Upper lobe of left lung (tissue), 4 donors: ENCODE measurements at regions not wholly inside any gene's neighbourhood (a gene's known extent, or its start where the extent isn't known, plus 50 kb on each side); places are given as distances from the start of the nearest gene placed in this dataset.

Source experiments
- EP300 ChIP-seq, 4 donors: sonication (generic); formaldehyde crosslinking; IDR thresholded peaks; one replicate each; pipeline ENCODE4 v1.5.1; 2017; ENCODE audit warnings: antibody characterized with exemption in 4 of 4, control low read depth in 2 of 4
- POLR2A ChIP-seq, 4 donors: fragments of 450-650 bp; IDR thresholded peaks; one replicate each; pipeline ENCODE4 v1.5.1; 2016 to 2017; ENCODE audit warnings: antibody characterized with exemption in 4 of 4, mild to moderate bottlenecking in 2 of 4
- TF ChIP-seq, protein P1 (sequence below), 6 experiments: fragments of 450-650 bp in 4 of 6; fragments of 200-600 bp in 2 of 6; sonication (generic) in 2 of 6; IDR thresholded peaks; one replicate each; pipeline ENCODE4 v1.5.1; 2016 to 2019; ENCODE audit warnings: antibody characterized with exemption in 6 of 6

DNA sequence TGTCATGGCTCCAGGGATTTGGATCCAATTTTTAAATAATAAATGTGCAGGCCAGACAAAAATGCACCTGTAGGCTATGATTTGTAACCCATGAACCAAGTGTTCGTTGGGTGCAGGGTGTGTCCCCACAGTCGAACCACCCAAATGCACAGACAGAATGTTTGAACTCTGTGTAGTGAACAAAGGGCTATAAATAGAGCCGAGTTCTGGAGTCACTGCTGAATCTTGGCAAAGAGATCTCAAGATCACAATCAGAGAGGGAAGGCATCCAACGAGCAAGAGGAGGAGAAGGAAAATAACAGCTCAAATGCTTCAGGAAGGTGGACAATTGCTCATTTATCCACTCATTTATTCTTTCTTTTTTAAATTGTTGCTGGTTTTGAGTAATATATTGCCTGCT lies 547.9 kb downstream of the FGF9 start:
- TF ChIP-seq, protein P1, sequence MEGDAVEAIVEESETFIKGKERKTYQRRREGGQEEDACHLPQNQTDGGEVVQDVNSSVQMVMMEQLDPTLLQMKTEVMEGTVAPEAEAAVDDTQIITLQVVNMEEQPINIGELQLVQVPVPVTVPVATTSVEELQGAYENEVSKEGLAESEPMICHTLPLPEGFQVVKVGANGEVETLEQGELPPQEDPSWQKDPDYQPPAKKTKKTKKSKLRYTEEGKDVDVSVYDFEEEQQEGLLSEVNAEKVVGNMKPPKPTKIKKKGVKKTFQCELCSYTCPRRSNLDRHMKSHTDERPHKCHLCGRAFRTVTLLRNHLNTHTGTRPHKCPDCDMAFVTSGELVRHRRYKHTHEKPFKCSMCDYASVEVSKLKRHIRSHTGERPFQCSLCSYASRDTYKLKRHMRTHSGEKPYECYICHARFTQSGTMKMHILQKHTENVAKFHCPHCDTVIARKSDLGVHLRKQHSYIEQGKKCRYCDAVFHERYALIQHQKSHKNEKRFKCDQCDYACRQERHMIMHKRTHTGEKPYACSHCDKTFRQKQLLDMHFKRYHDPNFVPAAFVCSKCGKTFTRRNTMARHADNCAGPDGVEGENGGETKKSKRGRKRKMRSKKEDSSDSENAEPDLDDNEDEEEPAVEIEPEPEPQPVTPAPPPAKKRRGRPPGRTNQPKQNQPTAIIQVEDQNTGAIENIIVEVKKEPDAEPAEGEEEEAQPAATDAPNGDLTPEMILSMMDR (IDR thresholded peaks at IDR 0.05): no peak
- no peak for TF ChIP-seq EP300 (IDR thresholded peaks at IDR 0.05)
- TF ChIP-seq POLR2A (IDR thresholded peaks at IDR 0.05): no peak
